Fibroblast of lung (primary cell): ENCODE measurements at regions not wholly inside any gene's neighbourhood (a gene's known extent, or its start where the extent isn't known, plus 50 kb on each side); places are given as distances from the start of the nearest gene placed in this dataset.

Experiments used
- CTCF ChIP-seq, 2 donors: IDR thresholded peaks in 1 of 2; conservative IDR thresholded peaks in 1 of 2; 1 replicate in 1 of 2; 2 replicates in 1 of 2; pipeline ENCODE4 v1.5.1; 2011 to 2012; ENCODE audit warnings: low read length in 2 of 2, control low read depth in 1 of 2, inconsistent platforms in 1 of 2, low read depth in 1 of 2, mild to moderate bottlenecking in 1 of 2
- EZH2 ChIP-seq: IDR thresholded peaks from 2 replicates; pipeline ENCODE4 v1.5.1; 2012; ENCODE audit warnings: low read length, control low read depth, mild to moderate bottlenecking; ENCODE audit errors: missing control alignments

- TF ChIP-seq CTCF (conservative IDR thresholded peaks at IDR 0.05 in 1 of 2, IDR thresholded peaks at IDR 0.05 in 1 of 2; ENCODE audit: low read depth in 1 of 2, low read length in 2 of 2) (no peak), EZH2 (no peak)
These were observed 237.6 kb upstream of the AFDN start for GRCh38 chr6:167588920-167589614.
